ENCODE measurements at regions not wholly inside any gene's neighbourhood (a gene's known extent, or its start where the extent isn't known, plus 50 kb on each side); places are given as distances from the start of the nearest gene placed in this dataset.
A peak's percentile ranks its signal among the peaks of the same experiment; 100 is the strongest.

- TF ChIP-seq CTCF (IDR thresholded peaks at IDR 0.05), result no peak
- no peaks in the 10 kb centered on the region for H3K4me1 ChIP-seq
- H3K27ac ChIP-seq, result no peak overlapping the region
- DNase-seq (no peak), ATAC-seq (no peak)
- no peaks in the 10 kb centered on the region for H3K27me3 ChIP-seq (ENCODE audit: low read depth)
- no peak overlapping the region for H3K4me3 ChIP-seq
- H3K36me3 ChIP-seq, result no peaks in the 10 kb centered on the region
- no peaks in the 10 kb centered on the region for H3K9me3 ChIP-seq
- intact Hi-C loops (cut with DNase I), result no loop called here
Observed at GRCh38 chr1:186757851-186758250, 70.9 kb upstream of the PLA2G4A start.

GRCh38 chr1:186754542-186755145, 74.1 kb upstream of the PLA2G4A start:
- no peaks in the 10 kb centered on the region for H3K9me3 ChIP-seq
- TF ChIP-seq CTCF (IDR thresholded peaks at IDR 0.05), result no peak
- H3K4me1 ChIP-seq, result no peaks in the 10 kb centered on the region
- no peak overlapping the region for H3K4me3 ChIP-seq
- no peaks in the 10 kb centered on the region for H3K36me3 ChIP-seq
- H3K27me3 ChIP-seq (ENCODE audit: low read depth), result no peaks in the 10 kb centered on the region
- DNase-seq (no peak), ATAC-seq (no peak)
- intact Hi-C loops (cut with DNase I), result no loop called here
- no peak overlapping the region for H3K27ac ChIP-seq

- no peaks in the 10 kb centered on the region for H3K9me3 ChIP-seq
- no peak for TF ChIP-seq CTCF (IDR thresholded peaks at IDR 0.05)
- no peaks in the 10 kb centered on the region for H3K27me3 ChIP-seq (ENCODE audit: low read depth)
- no peak for DNase-seq
- H3K4me1 ChIP-seq, result no peaks in the 10 kb centered on the region
- no peaks in the 10 kb centered on the region for H3K36me3 ChIP-seq
- no peak overlapping the region for H3K27ac ChIP-seq
- intact Hi-C loops (cut with DNase I), result no loop called here
- ATAC-seq, result no peak
- no peak overlapping the region for H3K4me3 ChIP-seq
Observed at GRCh38 chr1:186753241-186753640, 73.0 kb upstream of the PTGS2 start.

- no peaks in the 10 kb centered on the region for H3K27me3 ChIP-seq (ENCODE audit: low read depth)
- intact Hi-C loops (cut with DNase I), result no loop called here
- peak in 1 of 2 donors; percentile 32 for ATAC-seq
- no peak for TF ChIP-seq CTCF (IDR thresholded peaks at IDR 0.05)
- no peak overlapping the region for H3K4me3 ChIP-seq
- H3K36me3 ChIP-seq, result no peaks in the 10 kb centered on the region
- no peak for DNase-seq
- H3K9me3 ChIP-seq, result no peaks in the 10 kb centered on the region
- no peaks in the 10 kb centered on the region for H3K4me1 ChIP-seq
- H3K27ac ChIP-seq, result no peak overlapping the region
Observed at GRCh38 chr1:186750257-186750656, 70.0 kb upstream of the PTGS2 start.

GRCh38 chr1:186749820-186750219, 69.6 kb upstream of the PTGS2 start:
- no peak for ATAC-seq
- no peaks in the 10 kb centered on the region for H3K36me3 ChIP-seq
- intact Hi-C loops (cut with DNase I), result no loop called here

More at GRCh38 chr1:186749820-186750219, 69.6 kb upstream of the PTGS2 start:
- Histone ChIP-seq H3K27ac (no peak overlapping the region), H3K27me3 (ENCODE audit: low read depth) (no peaks in the 10 kb centered on the region), H3K4me3 (no peak overlapping the region), H3K9me3 (no peaks in the 10 kb centered on the region), H3K4me1 (no peaks in the 10 kb centered on the region)
- no peak for TF ChIP-seq CTCF (IDR thresholded peaks at IDR 0.05)
- no peak for DNase-seq
